RWPE1 (cell line): ENCODE measurements at regions not wholly inside any gene's neighbourhood (a gene's known extent, or its start where the extent isn't known, plus 50 kb on each side); places are given as distances from the start of the nearest gene placed in this dataset.

Source experiments
- CTCF ChIA-PET: fragments of 350-600 bp; sonication (Branson Sonifier 250); formaldehyde crosslinking; extraction: SDS; loops from one replicate; lab custom pipeline; 2021; lab: Yijun Ruan, JAX
- POLR2A ChIA-PET: fragments of 400-600 bp; formaldehyde crosslinking; extraction: SDS; loops from one replicate; lab custom pipeline; 2020; ENCODE audit warnings: antibody characterized with exemption; ENCODE audit not compliant: low non-redundant PET; lab: Yijun Ruan, JAX
- DNase-seq: peaks from one replicate; pipeline ENCODE4 v3.0.0; 2012; ENCODE audit warnings: low spot score
- H3K27ac ChIP-seq: fragments of 450-650 bp; 2 replicates; pipeline ENCODE4 v1.5.1; 2017
- CTCF ChIP-seq: fragments of 450-650 bp; conservative IDR thresholded peaks from 2 replicates; pipeline ENCODE4 v1.5.1; 2017; ENCODE audit warnings: low read depth, mild to moderate bottlenecking

GRCh38 chr14:95818581-95818980, 58.1 kb upstream of the TUNAR start:
- ChIA-PET CTCF (no interaction called here), POLR2A (no interaction called here)

GRCh38 chr14:95817271-95817670, 59.4 kb upstream of the TUNAR start:
- no peak for DNase-seq
- H3K27ac ChIP-seq: no peak overlapping the region
- ChIA-PET POLR2A (no interaction called here), CTCF (no interaction called here)
- no peak for TF ChIP-seq CTCF

More at GRCh38 chr14:95818581-95818980, 58.1 kb upstream of the TUNAR start:
- no peak for DNase-seq
- no peak for TF ChIP-seq CTCF
- H3K27ac ChIP-seq: no peak overlapping the region

- DNase-seq: no peak
- CTCF ChIA-PET: no interaction called here
- POLR2A ChIA-PET: no interaction called here
- no peak overlapping the region for H3K27ac ChIP-seq
- no peak for TF ChIP-seq CTCF
Measured at GRCh38 chr14:95816539-95816938, 60.1 kb upstream of the TUNAR start.

- DNase-seq: no peak
- no peak overlapping the region for H3K27ac ChIP-seq
- POLR2A ChIA-PET: no interaction called here
- no peak for TF ChIP-seq CTCF
- CTCF ChIA-PET: no interaction called here
Measured at GRCh38 chr14:95815226-95815690, 61.4 kb upstream of the TUNAR start.

- ChIA-PET POLR2A (no interaction called here), CTCF (no interaction called here)
- no peak for DNase-seq
- H3K27ac ChIP-seq: no peak overlapping the region
- TF ChIP-seq CTCF: no peak
Measured at GRCh38 chr14:95814363-95815225, 62.0 kb upstream of the TUNAR start.

GRCh38 chr14:95811813-95812212, 64.8 kb upstream of the TUNAR start:
- POLR2A ChIA-PET: no interaction called here
- no peak overlapping the region for H3K27ac ChIP-seq
- CTCF ChIA-PET: no interaction called here
- TF ChIP-seq CTCF: no peak
- no peak for DNase-seq
